ENCODE measurements at regions not wholly inside any gene's neighbourhood (a gene's known extent, or its start where the extent isn't known, plus 50 kb on each side); places are given as distances from the start of the nearest gene placed in this dataset.
"Not testable (repeated sequence)": the region's sequence is repeated elsewhere in the genome, so short reads cannot be mapped to it uniquely, and the experiment has no call there.

GRCh38 chr4:118419626-118420025 lies 66.8 kb upstream of the PRSS12 start:
- intact Hi-C loops (cut with micrococcal nuclease); H3K9me3 Mint-ChIP-seq; H3K79me2 ChIP-seq (ENCODE audit: insufficient read depth, low read length); H3K9me3 ChIP-seq (replicated peaks in 1 of 2; ENCODE audit: control insufficient read depth in 1 of 2, insufficient read depth in 1 of 2, low read length in 2 of 2); H3K27me3 ChIP-seq (ENCODE audit: control insufficient read depth in 2 of 2, insufficient read depth in 2 of 2, low read length in 2 of 2); H3K4me2 ChIP-seq (replicated peaks; ENCODE audit: extremely low read depth, low read length, poor library complexity, severe bottlenecking); H3K4me3 ChIP-seq (replicated peaks in 1 of 3; ENCODE audit: low read depth in 2 of 3, low read length in 3 of 3); H3K36me3 ChIP-seq (replicated peaks in 1 of 2; ENCODE audit: control insufficient read depth in 1 of 2, insufficient read depth in 2 of 2, low read length in 2 of 2); H3K36me3 Mint-ChIP-seq; H3K27ac ChIP-seq (ENCODE audit: low read depth in 1 of 2, low read length in 2 of 2); H3K4me1 ChIP-seq (ENCODE audit: control insufficient read depth in 1 of 2, insufficient read depth in 2 of 2, low read length in 2 of 2); H4K20me1 ChIP-seq (ENCODE audit: insufficient read depth, low read length); H3K4me1 Mint-ChIP-seq; H3K27me3 Mint-ChIP-seq (ENCODE audit: low read depth in 3 of 3); H2AFZ ChIP-seq (ENCODE audit: insufficient read depth, low read depth, low read length, poor library complexity, severe bottlenecking); H3K9ac ChIP-seq (ENCODE audit: insufficient read depth, low read length, poor library complexity, severe bottlenecking): not testable (repeated sequence)
- H3K4me3 Mint-ChIP-seq, result peak overlapping the region in 1 of 2 donors; percentile 16
- WGBS (ENCODE audit: insufficient coverage), result no CpG with 5 or more reads among the region's 7 CpGs
- DNase-seq, result peak; percentile 12 to 47 (median 23)
- H3K27ac Mint-ChIP-seq, result peak overlapping the region in 1 of 7 donors; percentile 76

- H3K27ac Mint-ChIP-seq, result not testable (repeated sequence)
Measured at GRCh38 chr4:118424062-118424461, 71.3 kb upstream of the PRSS12 start.

GRCh38 chr4:118428881-118429280 lies 76.1 kb upstream of the PRSS12 start:
- H3K4me2 ChIP-seq (replicated peaks; ENCODE audit: extremely low read depth, low read length, poor library complexity, severe bottlenecking); H3K36me3 ChIP-seq (replicated peaks in 1 of 2; ENCODE audit: control insufficient read depth in 1 of 2, insufficient read depth in 2 of 2, low read length in 2 of 2); H4K20me1 ChIP-seq (ENCODE audit: insufficient read depth, low read length); DNase-seq; H2AFZ ChIP-seq (ENCODE audit: insufficient read depth, low read depth, low read length, poor library complexity, severe bottlenecking); H3K36me3 Mint-ChIP-seq; H3K4me3 ChIP-seq (replicated peaks in 1 of 3; ENCODE audit: low read depth in 2 of 3, low read length in 3 of 3); H3K9ac ChIP-seq (ENCODE audit: insufficient read depth, low read length, poor library complexity, severe bottlenecking); H3K9me3 ChIP-seq (replicated peaks in 1 of 2; ENCODE audit: control insufficient read depth in 1 of 2, insufficient read depth in 1 of 2, low read length in 2 of 2); H3K9me3 Mint-ChIP-seq; H3K4me1 ChIP-seq (ENCODE audit: control insufficient read depth in 1 of 2, insufficient read depth in 2 of 2, low read length in 2 of 2); H3K27me3 ChIP-seq (ENCODE audit: control insufficient read depth in 2 of 2, insufficient read depth in 2 of 2, low read length in 2 of 2); H3K27ac ChIP-seq (ENCODE audit: low read depth in 1 of 2, low read length in 2 of 2); H3K27me3 Mint-ChIP-seq (ENCODE audit: low read depth in 3 of 3); H3K27ac Mint-ChIP-seq; H3K4me1 Mint-ChIP-seq; H3K79me2 ChIP-seq (ENCODE audit: insufficient read depth, low read length); intact Hi-C loops (cut with micrococcal nuclease); H3K4me3 Mint-ChIP-seq: not testable (repeated sequence)
- WGBS (ENCODE audit: insufficient coverage), result no CpG with 5 or more reads among the region's 1 CpG

More at GRCh38 chr4:118424062-118424461, 71.3 kb upstream of the PRSS12 start:
- H3K9me3 Mint-ChIP-seq; H4K20me1 ChIP-seq (ENCODE audit: insufficient read depth, low read length); H3K9ac ChIP-seq (ENCODE audit: insufficient read depth, low read length, poor library complexity, severe bottlenecking); H3K27ac ChIP-seq (ENCODE audit: low read depth in 1 of 2, low read length in 2 of 2); H3K4me3 ChIP-seq (replicated peaks in 1 of 3; ENCODE audit: low read depth in 2 of 3, low read length in 3 of 3); H2AFZ ChIP-seq (ENCODE audit: insufficient read depth, low read depth, low read length, poor library complexity, severe bottlenecking); H3K27me3 ChIP-seq (ENCODE audit: control insufficient read depth in 2 of 2, insufficient read depth in 2 of 2, low read length in 2 of 2); H3K79me2 ChIP-seq (ENCODE audit: insufficient read depth, low read length); H3K4me1 Mint-ChIP-seq; H3K36me3 Mint-ChIP-seq; H3K36me3 ChIP-seq (replicated peaks in 1 of 2; ENCODE audit: control insufficient read depth in 1 of 2, insufficient read depth in 2 of 2, low read length in 2 of 2); intact Hi-C loops (cut with micrococcal nuclease); H3K4me2 ChIP-seq (replicated peaks; ENCODE audit: extremely low read depth, low read length, poor library complexity, severe bottlenecking); H3K9me3 ChIP-seq (replicated peaks in 1 of 2; ENCODE audit: control insufficient read depth in 1 of 2, insufficient read depth in 1 of 2, low read length in 2 of 2); H3K4me1 ChIP-seq (ENCODE audit: control insufficient read depth in 1 of 2, insufficient read depth in 2 of 2, low read length in 2 of 2); H3K27me3 Mint-ChIP-seq (ENCODE audit: low read depth in 3 of 3): not testable (repeated sequence)
- TF ChIP-seq CTCF (IDR thresholded peaks at IDR 0.05), result peak; percentile 41
- DNase-seq, result peak in 2 of 3 donors; percentile 1 to 21
- peak overlapping the region in 1 of 2 donors; percentile 74 for H3K4me3 Mint-ChIP-seq
- 0% methylated on average over 1 of the region's 5 CpGs for WGBS (ENCODE audit: insufficient coverage)

GRCh38 chr4:118432359-118432758 lies 79.6 kb upstream of the PRSS12 start:
- H3K36me3 ChIP-seq (replicated peaks in 1 of 2; ENCODE audit: control insufficient read depth in 1 of 2, insufficient read depth in 2 of 2, low read length in 2 of 2); H3K9me3 ChIP-seq (replicated peaks in 1 of 2; ENCODE audit: control insufficient read depth in 1 of 2, insufficient read depth in 1 of 2, low read length in 2 of 2); H3K9me3 Mint-ChIP-seq; DNase-seq; H3K4me1 ChIP-seq (ENCODE audit: control insufficient read depth in 1 of 2, insufficient read depth in 2 of 2, low read length in 2 of 2); H3K4me2 ChIP-seq (replicated peaks; ENCODE audit: extremely low read depth, low read length, poor library complexity, severe bottlenecking); H3K4me3 ChIP-seq (replicated peaks in 1 of 3; ENCODE audit: low read depth in 2 of 3, low read length in 3 of 3); H3K4me1 Mint-ChIP-seq; H3K27ac Mint-ChIP-seq; H4K20me1 ChIP-seq (ENCODE audit: insufficient read depth, low read length); H3K79me2 ChIP-seq (ENCODE audit: insufficient read depth, low read length); H3K4me3 Mint-ChIP-seq; H3K36me3 Mint-ChIP-seq; H3K27me3 ChIP-seq (ENCODE audit: control insufficient read depth in 2 of 2, insufficient read depth in 2 of 2, low read length in 2 of 2); H2AFZ ChIP-seq (ENCODE audit: insufficient read depth, low read depth, low read length, poor library complexity, severe bottlenecking); H3K9ac ChIP-seq (ENCODE audit: insufficient read depth, low read length, poor library complexity, severe bottlenecking); H3K27ac ChIP-seq (ENCODE audit: low read depth in 1 of 2, low read length in 2 of 2); intact Hi-C loops (cut with micrococcal nuclease); H3K27me3 Mint-ChIP-seq (ENCODE audit: low read depth in 3 of 3): not testable (repeated sequence)
- WGBS (ENCODE audit: insufficient coverage), result no CpG with 5 or more reads among the region's 5 CpGs
